HAP-1 (cell line): ENCODE measurements at regions not wholly inside any gene's neighbourhood (a gene's known extent, or its start where the extent isn't known, plus 50 kb on each side); places are given as distances from the start of the nearest gene placed in this dataset.

Experiments used
- DNase-seq, 2 experiments: peaks; one replicate each; pipeline ENCODE4 v3.0.0-alpha.2; 2016 to 2020; ENCODE audit warnings: low spot score in 2 of 2
- H3K27me3 ChIP-seq: fragments of 250-450 bp; sonication (Bioruptor Pico); 2 replicates; pipeline ENCODE4 v1.5.1; 2020; ENCODE audit warnings: low read depth, mild to moderate bottlenecking, moderate library complexity
- H3K36me3 ChIP-seq: fragments of 250-450 bp; sonication (Bioruptor Pico); replicated peaks from 2 replicates; pipeline ENCODE4 v1.5.1; 2020; ENCODE audit warnings: mild to moderate bottlenecking
- H3K4me1 ChIP-seq: fragments of 250-450 bp; sonication (Bioruptor Pico); 2 replicates; pipeline ENCODE4 v1.5.1; 2020; ENCODE audit warnings: mild to moderate bottlenecking
- H3K4me3 ChIP-seq: fragments of 250-450 bp; sonication (Bioruptor Pico); 2 replicates; pipeline ENCODE4 v1.5.1; 2020; ENCODE audit warnings: mild to moderate bottlenecking, moderate library complexity
- H3K9me3 ChIP-seq: fragments of 250-450 bp; sonication (Bioruptor Pico); 2 replicates; pipeline ENCODE4 v1.5.1; 2020; ENCODE audit warnings: mild to moderate bottlenecking, moderate library complexity
- in situ Hi-C: fragments of 300-500 bp; cut with MboI; formaldehyde crosslinking; loops from 3 replicates; pipeline ENCODE4 v1.14.3; 2020; ENCODE audit warnings: low sequenced_read_pairs, inconsistent platforms, mixed read lengths

- no peak overlapping the region for H3K4me3 ChIP-seq
- in situ Hi-C loops = no loop called here
- no peaks in the 10 kb centered on the region for H3K9me3 ChIP-seq
- H3K27me3 ChIP-seq = no peaks in the 10 kb centered on the region
- peaks cover 16% of the 10 kb centered on the region for H3K4me1 ChIP-seq
- DNase-seq = no peak
- no peaks in the 10 kb centered on the region for H3K36me3 ChIP-seq
These were observed 50.6 kb upstream of the MRPS6 start for GRCh38 chr21:34022627-34023335.

GRCh38 chr21:34021726-34022125, 51.7 kb upstream of the MRPS6 start:
- no peaks in the 10 kb centered on the region for H3K36me3 ChIP-seq
- H3K27me3 ChIP-seq = no peaks in the 10 kb centered on the region
- in situ Hi-C loops = no loop called here
- no peak for DNase-seq
- H3K4me1 ChIP-seq = peaks cover 16% of the 10 kb centered on the region
- no peaks in the 10 kb centered on the region for H3K9me3 ChIP-seq
- no peak overlapping the region for H3K4me3 ChIP-seq

DNA sequence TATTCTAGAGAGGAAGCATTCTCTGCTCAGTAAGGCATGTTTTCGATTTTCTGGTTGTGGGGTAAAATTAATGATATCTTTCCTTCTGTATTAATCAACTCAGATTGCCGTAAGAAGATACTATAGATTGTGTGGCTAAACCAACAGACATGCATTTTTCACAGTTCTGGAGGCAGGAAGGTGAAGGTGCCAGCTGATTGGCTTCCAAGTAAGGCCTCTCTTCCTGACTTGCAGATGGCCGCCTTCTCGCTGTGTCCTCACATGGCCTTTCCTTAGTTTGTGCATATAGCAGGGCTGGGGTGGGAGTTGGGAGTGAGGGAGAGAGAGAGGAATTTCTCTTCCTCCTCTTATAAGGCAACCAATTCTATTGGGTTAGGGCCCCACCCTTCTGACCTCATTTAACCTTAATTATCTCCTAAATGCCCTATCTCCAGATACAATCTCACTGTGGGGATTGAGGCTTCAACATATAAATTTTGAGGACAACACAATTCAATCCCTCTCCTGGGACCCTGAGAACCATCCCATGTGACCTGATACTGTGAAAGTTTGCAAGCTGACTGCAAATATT, 52.3 kb upstream of the MRPS6 start:
- Histone ChIP-seq H3K36me3 (no peaks in the 10 kb centered on the region), H3K27me3 (no peaks in the 10 kb centered on the region), H3K4me1 (peaks cover 16% of the 10 kb centered on the region), H3K9me3 (no peaks in the 10 kb centered on the region), H3K4me3 (no peak overlapping the region)
- in situ Hi-C loops = no loop called here
- DNase-seq = peak; percentile 54 to 64

DNA sequence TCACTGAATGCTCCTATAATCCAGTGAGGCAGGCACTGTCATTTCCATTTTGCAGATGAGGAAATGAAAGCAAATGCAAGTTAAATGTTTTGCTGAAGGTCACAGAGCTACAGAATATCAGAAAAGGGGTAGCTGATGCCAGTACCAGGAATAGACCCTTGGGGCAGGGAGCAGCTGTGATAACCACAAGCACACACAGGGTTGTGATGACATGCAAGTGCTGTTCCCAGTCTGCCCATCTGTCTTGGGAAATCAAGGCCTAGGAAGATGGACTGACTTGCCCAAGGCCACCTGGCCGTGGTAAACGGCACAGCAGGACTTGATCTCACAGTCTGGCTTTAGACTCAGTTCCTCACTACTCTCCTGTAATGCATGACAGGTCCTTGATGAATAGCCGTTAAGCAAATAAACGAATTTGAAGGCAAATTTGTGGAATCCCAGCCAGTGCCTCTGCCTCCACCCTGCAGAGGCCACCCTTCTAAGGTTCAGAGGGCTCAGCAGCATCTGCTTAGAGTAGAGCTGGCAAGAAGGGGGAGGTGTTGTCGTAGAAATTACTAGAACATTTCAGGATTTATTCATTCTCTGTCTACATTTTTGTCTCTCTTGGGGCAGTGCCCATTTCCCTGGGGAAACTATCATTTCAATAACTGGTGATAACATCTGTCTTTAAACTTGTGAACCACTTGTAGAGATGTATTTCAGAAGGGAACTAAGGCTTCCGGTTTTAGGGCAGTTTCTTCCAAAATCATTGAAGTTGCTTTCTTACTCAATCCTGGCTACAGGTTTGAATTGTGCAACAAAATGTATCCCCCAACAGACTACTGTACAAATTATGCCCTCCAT, 53.2 kb upstream of the MRPS6 start:
- peak; percentile 8 to 10 for DNase-seq
- Histone ChIP-seq H3K4me3 (no peak overlapping the region), H3K4me1 (peaks cover 16% of the 10 kb centered on the region), H3K27me3 (no peaks in the 10 kb centered on the region), H3K9me3 (no peaks in the 10 kb centered on the region), H3K36me3 (no peaks in the 10 kb centered on the region)
- in situ Hi-C loops = no loop called here

DNA sequence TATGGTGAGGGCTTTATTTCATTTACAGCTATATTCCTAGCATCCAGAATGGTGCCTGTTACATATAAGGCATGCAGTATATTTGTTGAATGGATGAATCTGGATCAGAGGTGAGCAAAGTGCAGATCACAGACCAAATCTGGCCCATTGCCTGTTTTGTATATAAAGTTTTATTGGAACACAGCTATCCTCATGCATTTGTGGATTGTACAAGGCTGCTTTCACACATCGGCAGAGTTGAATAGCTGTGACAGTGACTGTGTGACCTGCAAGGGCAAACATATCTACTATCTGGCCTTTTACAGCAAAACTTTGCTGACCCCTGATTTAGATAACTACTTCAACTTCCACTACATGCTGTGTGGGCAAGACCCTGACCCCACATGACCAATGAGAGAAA, 54.0 kb upstream of the MRPS6 start:
- H3K27me3 ChIP-seq = no peaks in the 10 kb centered on the region
- H3K4me3 ChIP-seq = no peak overlapping the region
- no peaks in the 10 kb centered on the region for H3K9me3 ChIP-seq
- DNase-seq = no peak
- in situ Hi-C loops = no loop called here
- H3K36me3 ChIP-seq = no peaks in the 10 kb centered on the region
- H3K4me1 ChIP-seq = peaks cover 16% of the 10 kb centered on the region

GRCh38 chr21:34018910-34019309, 54.5 kb upstream of the MRPS6 start:
- H3K4me3 ChIP-seq = no peak overlapping the region
- H3K36me3 ChIP-seq = no peaks in the 10 kb centered on the region

DNA sequence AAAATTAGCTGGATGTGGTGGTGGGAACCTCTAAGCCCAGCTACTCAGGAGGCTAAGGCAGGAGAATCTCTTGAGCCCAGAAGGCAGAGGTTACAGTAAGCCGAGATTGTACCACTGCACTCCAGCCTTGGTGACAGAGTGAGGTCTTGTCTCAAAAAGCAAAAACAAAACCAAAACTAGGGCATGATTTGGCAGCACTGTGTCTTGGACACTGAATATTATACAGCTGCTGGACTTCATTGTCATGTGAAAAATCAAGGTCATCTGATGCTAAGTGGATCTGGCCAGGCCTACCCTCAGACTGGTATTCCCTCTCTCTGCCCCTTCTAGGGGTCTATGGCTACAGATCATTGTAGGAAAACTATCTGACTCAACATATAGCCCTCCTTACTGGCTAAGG, 55.2 kb upstream of the MRPS6 start:
- Histone ChIP-seq H3K9me3 (no peaks in the 10 kb centered on the region), H3K27me3 (no peaks in the 10 kb centered on the region), H3K4me3 (no peak overlapping the region), H3K4me1 (peaks cover 16% of the 10 kb centered on the region), H3K36me3 (no peaks in the 10 kb centered on the region)
- in situ Hi-C loops = no loop called here
- no peak for DNase-seq

More at GRCh38 chr21:34018910-34019309, 54.5 kb upstream of the MRPS6 start:
- in situ Hi-C loops = no loop called here
- DNase-seq = no peak
- H3K4me1 ChIP-seq = peaks cover 16% of the 10 kb centered on the region
- no peaks in the 10 kb centered on the region for H3K27me3 ChIP-seq
- no peaks in the 10 kb centered on the region for H3K9me3 ChIP-seq

DNA sequence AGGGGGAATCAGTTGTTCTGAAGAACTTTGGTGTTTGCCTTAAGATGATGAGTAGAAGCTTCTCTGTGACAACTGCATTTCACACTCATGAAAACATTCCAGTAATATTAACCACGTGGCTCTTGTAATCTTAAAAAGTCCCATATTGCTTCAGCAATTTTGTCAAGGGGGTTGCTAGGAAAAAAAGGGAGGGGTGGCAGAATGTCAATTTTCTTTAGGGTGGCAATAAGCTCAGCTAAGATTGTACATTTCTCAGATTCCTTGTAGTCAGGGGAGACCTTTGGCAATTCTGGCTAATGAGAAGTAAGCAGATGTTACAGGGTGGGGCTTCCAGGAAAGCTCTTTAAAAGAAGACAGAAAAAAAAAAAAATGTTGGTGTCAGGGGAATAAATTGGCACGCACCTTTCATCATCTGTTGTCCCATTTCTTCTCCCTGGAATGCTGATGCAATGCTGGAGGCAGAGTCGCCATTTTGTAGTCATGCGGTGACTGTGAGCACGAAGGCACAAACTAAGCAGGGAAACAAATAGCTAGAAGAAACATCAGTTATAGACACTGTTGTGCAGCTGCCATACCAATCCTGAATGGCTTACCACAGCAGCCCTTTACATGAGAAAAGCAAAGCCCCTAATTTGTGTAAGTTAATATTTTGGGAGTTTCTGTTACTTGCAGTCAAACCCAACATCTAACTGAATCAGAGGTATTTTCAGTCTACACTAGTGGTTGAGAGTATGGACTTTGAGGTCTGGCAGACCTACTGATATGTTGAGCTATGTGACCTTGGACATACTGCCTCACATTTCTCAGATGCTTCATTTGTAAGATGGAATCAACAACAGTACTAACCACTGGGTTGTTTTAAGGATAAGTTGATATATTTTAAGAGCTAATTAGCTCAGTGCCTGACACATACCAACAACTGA, 56.1 kb upstream of the MRPS6 start:
- in situ Hi-C loops = no loop called here
- Histone ChIP-seq H3K4me3 (no peak overlapping the region), H3K36me3 (no peaks in the 10 kb centered on the region), H3K9me3 (no peaks in the 10 kb centered on the region), H3K4me1 (peaks cover 16% of the 10 kb centered on the region), H3K27me3 (no peaks in the 10 kb centered on the region)
- no peak for DNase-seq

DNA sequence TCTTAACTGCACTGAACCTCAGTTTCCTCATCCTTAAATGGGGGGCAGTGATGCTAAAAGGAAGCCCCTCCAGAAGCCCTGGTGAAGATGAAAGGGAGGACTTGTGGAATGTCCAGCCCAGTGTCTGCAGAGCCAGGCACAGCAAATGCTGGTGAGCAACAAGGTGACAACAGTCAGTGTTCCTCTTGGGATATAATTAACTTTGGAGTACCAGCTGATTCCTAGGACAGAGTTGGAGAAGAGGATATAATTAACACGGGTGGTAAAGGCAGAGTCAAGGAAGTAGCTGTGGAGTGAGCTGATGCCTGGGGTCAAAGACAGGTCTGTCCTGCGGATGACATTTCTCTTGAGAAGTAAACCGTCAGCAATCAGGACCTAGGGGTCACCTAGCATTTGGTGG, 60.7 kb upstream of the MRPS6 start:
- in situ Hi-C loops = no loop called here
- no peaks in the 10 kb centered on the region for H3K36me3 ChIP-seq
- H3K4me1 ChIP-seq = no peaks in the 10 kb centered on the region
- no peaks in the 10 kb centered on the region for H3K27me3 ChIP-seq
- no peak for DNase-seq
- H3K9me3 ChIP-seq = no peaks in the 10 kb centered on the region
- no peak overlapping the region for H3K4me3 ChIP-seq

DNA sequence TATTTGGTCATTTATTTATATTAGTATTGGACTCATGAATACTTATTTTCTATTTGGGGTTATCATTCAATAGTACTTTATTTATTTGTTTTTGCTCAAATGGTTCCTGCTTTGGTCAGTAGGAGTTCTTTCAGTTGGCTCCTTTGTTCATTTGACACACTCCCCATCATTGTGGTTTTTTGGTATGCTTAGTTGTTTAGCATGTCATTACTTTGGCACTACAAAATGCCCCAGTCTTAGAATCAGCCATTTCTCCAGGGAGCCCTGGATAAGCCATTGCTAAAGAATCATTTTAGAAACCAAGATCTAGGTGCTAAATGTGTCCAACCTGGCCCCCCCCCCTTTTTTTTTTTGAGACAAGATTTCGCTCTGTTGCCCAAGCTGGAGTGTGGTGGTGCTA, 61.7 kb upstream of the MRPS6 start:
- in situ Hi-C loops = no loop called here
- Histone ChIP-seq H3K4me3 (no peak overlapping the region), H3K4me1 (no peaks in the 10 kb centered on the region), H3K27me3 (no peaks in the 10 kb centered on the region), H3K36me3 (no peaks in the 10 kb centered on the region), H3K9me3 (no peaks in the 10 kb centered on the region)
- no peak for DNase-seq

DNA sequence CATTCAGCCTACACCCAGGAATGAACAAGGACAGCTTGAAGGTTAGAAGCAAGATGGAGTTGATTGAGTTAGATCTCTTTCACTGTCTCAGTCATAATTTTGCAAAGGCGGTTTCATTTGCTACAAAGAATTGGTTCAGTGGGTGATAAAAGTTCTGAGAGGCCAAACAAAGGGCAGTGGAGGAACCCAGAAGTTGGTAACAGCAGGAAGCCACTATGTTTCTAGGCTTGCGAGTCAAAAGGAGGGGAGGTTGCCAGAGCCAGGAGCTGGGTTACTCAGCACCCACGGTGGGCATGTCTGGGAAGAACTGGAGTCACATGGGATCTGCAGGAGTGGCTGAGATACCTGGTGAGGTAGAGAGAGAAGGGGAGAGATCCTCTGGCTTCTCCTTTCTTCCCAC, 64.2 kb upstream of the MRPS6 start:
- Histone ChIP-seq H3K4me3 (no peak overlapping the region), H3K9me3 (no peaks in the 10 kb centered on the region), H3K4me1 (no peaks in the 10 kb centered on the region), H3K36me3 (no peaks in the 10 kb centered on the region), H3K27me3 (no peaks in the 10 kb centered on the region)
- DNase-seq = no peak
- in situ Hi-C loops = no loop called here

- DNase-seq = no peak
- no peaks in the 10 kb centered on the region for H3K9me3 ChIP-seq
- no peak overlapping the region for H3K4me3 ChIP-seq
- H3K27me3 ChIP-seq = no peaks in the 10 kb centered on the region
- H3K36me3 ChIP-seq = no peaks in the 10 kb centered on the region
- in situ Hi-C loops = no loop called here
- H3K4me1 ChIP-seq = no peaks in the 10 kb centered on the region
These were observed 64.8 kb upstream of the MRPS6 start for GRCh38 chr21:34008618-34009017.

GRCh38 chr21:34006611-34007168, 66.7 kb upstream of the MRPS6 start:
- in situ Hi-C loops = no loop called here
- H3K4me1 ChIP-seq = no peaks in the 10 kb centered on the region
- no peak for DNase-seq
- H3K4me3 ChIP-seq = no peak overlapping the region
- no peaks in the 10 kb centered on the region for H3K9me3 ChIP-seq
- no peaks in the 10 kb centered on the region for H3K36me3 ChIP-seq
- H3K27me3 ChIP-seq = no peaks in the 10 kb centered on the region
